ENCODE measurements at regions not wholly inside any gene's neighbourhood (a gene's known extent, or its start where the extent isn't known, plus 50 kb on each side); places are given as distances from the start of the nearest gene placed in this dataset.

DNA sequence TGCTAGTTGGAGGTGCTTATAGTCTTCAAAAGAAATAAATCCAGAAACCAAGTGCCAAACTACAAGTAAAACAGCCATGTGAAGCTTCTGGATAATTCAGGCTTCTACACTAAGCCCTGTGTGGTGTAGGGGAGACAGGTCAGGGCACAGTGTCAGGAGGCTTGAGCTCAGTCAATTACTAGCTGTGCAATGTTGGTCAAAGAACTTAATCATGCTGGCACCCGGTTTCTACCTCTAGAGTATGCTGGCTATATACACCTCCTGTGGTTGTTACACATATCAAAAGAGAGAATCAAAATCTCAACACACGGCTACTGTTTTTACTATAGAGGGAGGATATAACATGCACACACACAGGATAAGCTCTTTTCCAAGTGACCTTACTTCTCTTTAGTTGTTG lies 469.7 kb upstream of the ZNF462 start:
- Histone ChIP-seq H3K36me3 (no peaks in the 10 kb centered on the region), H3K9me3 (no peaks in the 10 kb centered on the region), H3K4me1 (no peaks in the 10 kb centered on the region), H3K27me3 (no peaks in the 10 kb centered on the region), H3K4me3 (no peak overlapping the region), H3K27ac (no peak overlapping the region)
- 60 to 73% methylated on average over 1 to 2 of the region's 2 CpGs for WGBS, 2 donors (ENCODE audit: low coverage in 1 of 2)
- no peak for DNase-seq
- in situ Hi-C loops (cut with MboI; ENCODE audit: low pct_ligation_motif_present in 1 of 4, low pct_unique_long_range_greater_than_20kb in 1 of 4, low sequenced_read_pairs in 3 of 4) (no loop called here), intact Hi-C loops (cut with DNase I; ENCODE audit: low total_unique reads) (no loop called here)
- TF ChIP-seq POLR2A (IDR thresholded peaks at IDR 0.05) (no peak), EP300 (IDR thresholded peaks at IDR 0.05; ENCODE audit: low read depth) (no peak), POLR2AphosphoS5 (IDR thresholded peaks at IDR 0.05) (no peak)
- TF ChIP-seq, protein P1, sequence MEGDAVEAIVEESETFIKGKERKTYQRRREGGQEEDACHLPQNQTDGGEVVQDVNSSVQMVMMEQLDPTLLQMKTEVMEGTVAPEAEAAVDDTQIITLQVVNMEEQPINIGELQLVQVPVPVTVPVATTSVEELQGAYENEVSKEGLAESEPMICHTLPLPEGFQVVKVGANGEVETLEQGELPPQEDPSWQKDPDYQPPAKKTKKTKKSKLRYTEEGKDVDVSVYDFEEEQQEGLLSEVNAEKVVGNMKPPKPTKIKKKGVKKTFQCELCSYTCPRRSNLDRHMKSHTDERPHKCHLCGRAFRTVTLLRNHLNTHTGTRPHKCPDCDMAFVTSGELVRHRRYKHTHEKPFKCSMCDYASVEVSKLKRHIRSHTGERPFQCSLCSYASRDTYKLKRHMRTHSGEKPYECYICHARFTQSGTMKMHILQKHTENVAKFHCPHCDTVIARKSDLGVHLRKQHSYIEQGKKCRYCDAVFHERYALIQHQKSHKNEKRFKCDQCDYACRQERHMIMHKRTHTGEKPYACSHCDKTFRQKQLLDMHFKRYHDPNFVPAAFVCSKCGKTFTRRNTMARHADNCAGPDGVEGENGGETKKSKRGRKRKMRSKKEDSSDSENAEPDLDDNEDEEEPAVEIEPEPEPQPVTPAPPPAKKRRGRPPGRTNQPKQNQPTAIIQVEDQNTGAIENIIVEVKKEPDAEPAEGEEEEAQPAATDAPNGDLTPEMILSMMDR (IDR thresholded peaks at IDR 0.05): no peak

DNA sequence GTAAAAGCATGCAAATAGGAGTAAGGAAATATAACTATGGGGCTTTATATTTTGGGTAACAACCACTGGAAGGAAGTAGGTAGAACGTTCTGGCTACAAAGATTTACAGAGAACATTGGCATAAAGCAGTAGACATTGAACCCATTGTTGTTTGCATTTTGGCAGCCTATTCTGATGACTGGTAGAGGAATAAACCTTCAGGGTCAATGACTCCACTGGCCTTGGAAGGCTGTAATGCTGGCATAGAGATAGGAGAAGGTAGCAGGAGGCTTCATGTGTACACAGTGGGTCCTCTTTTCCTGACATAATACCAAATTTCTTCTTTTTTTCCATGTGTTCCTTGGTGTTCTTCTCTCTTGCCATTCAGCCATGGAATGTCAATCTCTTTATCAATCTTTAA lies 462.8 kb upstream of the ZNF462 start:
- Histone ChIP-seq H3K27ac (no peak overlapping the region), H3K4me3 (no peak overlapping the region), H3K36me3 (no peaks in the 10 kb centered on the region), H3K27me3 (no peaks in the 10 kb centered on the region), H3K4me1 (no peaks in the 10 kb centered on the region), H3K9me3 (no peaks in the 10 kb centered on the region)
- intact Hi-C loops (cut with DNase I; ENCODE audit: low total_unique reads) (no loop called here), in situ Hi-C loops (cut with MboI; ENCODE audit: low pct_ligation_motif_present in 1 of 4, low pct_unique_long_range_greater_than_20kb in 1 of 4, low sequenced_read_pairs in 3 of 4) (no loop called here)
- TF ChIP-seq EP300 (IDR thresholded peaks at IDR 0.05; ENCODE audit: low read depth) (no peak), POLR2AphosphoS5 (IDR thresholded peaks at IDR 0.05) (no peak), POLR2A (IDR thresholded peaks at IDR 0.05) (no peak)
- TF ChIP-seq, protein P1 (IDR thresholded peaks at IDR 0.05): no peak
- 36 to 38% methylated on average over 1 of the region's 1 CpG for WGBS, 2 donors (ENCODE audit: low coverage in 1 of 2)
- no peak for DNase-seq

DNA sequence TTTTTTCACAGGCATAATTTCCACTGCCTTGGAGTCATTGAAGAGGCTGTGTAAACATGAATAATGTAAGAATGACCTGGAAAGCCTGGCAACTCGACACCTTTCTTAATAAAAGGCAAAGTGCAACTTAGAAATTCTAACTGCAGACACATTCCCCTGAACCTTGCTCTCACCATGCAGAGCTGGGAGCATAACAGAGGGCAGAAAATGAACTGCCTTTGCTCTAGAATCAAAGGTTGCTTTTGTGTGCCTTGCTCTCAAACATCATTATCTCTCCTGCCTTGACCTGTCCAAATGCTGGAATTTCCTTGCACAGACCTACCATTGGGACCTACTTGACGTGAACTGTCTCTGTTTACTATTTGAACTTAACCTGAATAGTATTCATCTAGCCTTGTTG lies 462.0 kb upstream of the ZNF462 start:
- intact Hi-C loops (cut with DNase I; ENCODE audit: low total_unique reads): no loop called here
- no peak for DNase-seq
- WGBS, 2 donors (ENCODE audit: low coverage in 1 of 2): 12 to 50% methylated on average over 2 of the region's 2 CpGs
- Histone ChIP-seq H3K36me3 (no peaks in the 10 kb centered on the region), H3K4me3 (no peak overlapping the region), H3K9me3 (no peaks in the 10 kb centered on the region), H3K4me1 (no peaks in the 10 kb centered on the region), H3K27ac (no peak overlapping the region), H3K27me3 (no peaks in the 10 kb centered on the region)
- TF ChIP-seq POLR2AphosphoS5 (IDR thresholded peaks at IDR 0.05) (no peak), POLR2A (IDR thresholded peaks at IDR 0.05) (no peak), EP300 (IDR thresholded peaks at IDR 0.05; ENCODE audit: low read depth) (no peak)
- TF ChIP-seq, protein P1 (IDR thresholded peaks at IDR 0.05): no peak
- in situ Hi-C loops (cut with MboI; ENCODE audit: low pct_ligation_motif_present in 1 of 4, low pct_unique_long_range_greater_than_20kb in 1 of 4, low sequenced_read_pairs in 3 of 4): no loop called here

DNA sequence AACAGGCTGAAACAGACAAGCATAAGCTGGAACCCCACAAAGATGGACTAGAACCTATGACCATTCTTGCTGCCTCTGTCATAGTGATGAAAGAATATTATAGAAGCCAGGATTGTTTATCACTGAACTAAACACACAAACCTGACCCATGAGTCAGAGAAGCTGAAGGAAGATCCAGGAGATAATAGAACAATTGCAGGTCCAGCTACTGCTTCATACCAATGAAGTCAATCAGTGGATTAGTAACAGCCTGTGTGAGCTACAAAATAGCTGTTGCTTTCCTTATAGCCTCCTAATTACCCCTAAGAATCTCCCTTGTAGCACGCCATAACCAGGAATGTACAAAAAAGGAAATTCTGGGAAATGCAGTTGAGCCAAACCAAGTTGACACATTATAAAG lies 459.9 kb upstream of the ZNF462 start:
- Histone ChIP-seq H3K9me3 (no peaks in the 10 kb centered on the region), H3K27me3 (no peaks in the 10 kb centered on the region), H3K4me3 (no peak overlapping the region), H3K36me3 (no peaks in the 10 kb centered on the region), H3K27ac (no peak overlapping the region), H3K4me1 (no peaks in the 10 kb centered on the region)
- TF ChIP-seq POLR2A (IDR thresholded peaks at IDR 0.05) (no peak), EP300 (IDR thresholded peaks at IDR 0.05; ENCODE audit: low read depth) (no peak), POLR2AphosphoS5 (IDR thresholded peaks at IDR 0.05) (no peak)
- TF ChIP-seq, protein P1 (IDR thresholded peaks at IDR 0.05): no peak
- in situ Hi-C loops (cut with MboI; ENCODE audit: low pct_ligation_motif_present in 1 of 4, low pct_unique_long_range_greater_than_20kb in 1 of 4, low sequenced_read_pairs in 3 of 4): no loop called here
- intact Hi-C loops (cut with DNase I; ENCODE audit: low total_unique reads): no loop called here
- WGBS, 2 donors (ENCODE audit: low coverage in 1 of 2): 74 to 100% methylated on average over 1 of the region's 1 CpG
- DNase-seq: no peak
